Body of pancreas (tissue), 4 donors: ENCODE measurements at regions not wholly inside any gene's neighbourhood (a gene's known extent, or its start where the extent isn't known, plus 50 kb on each side); places are given as distances from the start of the nearest gene placed in this dataset.

Experiments
- POLR2A ChIP-seq, 3 donors: fragments of 450-650 bp; IDR thresholded peaks; one replicate each; pipeline ENCODE4 v1.6.1; 2016; ENCODE audit warnings: antibody characterized with exemption in 3 of 3, mild to moderate bottlenecking in 2 of 3
- TF ChIP-seq, protein P1 (sequence below), 7 experiments: fragments of 450-650 bp in 4 of 7; fragments of 200-600 bp in 3 of 7; sonication (generic) in 3 of 7; IDR thresholded peaks; one replicate each; pipeline ENCODE4 v1.5.1; 2016 to 2019; ENCODE audit warnings: antibody characterized with exemption in 7 of 7

- TF ChIP-seq, protein P1, sequence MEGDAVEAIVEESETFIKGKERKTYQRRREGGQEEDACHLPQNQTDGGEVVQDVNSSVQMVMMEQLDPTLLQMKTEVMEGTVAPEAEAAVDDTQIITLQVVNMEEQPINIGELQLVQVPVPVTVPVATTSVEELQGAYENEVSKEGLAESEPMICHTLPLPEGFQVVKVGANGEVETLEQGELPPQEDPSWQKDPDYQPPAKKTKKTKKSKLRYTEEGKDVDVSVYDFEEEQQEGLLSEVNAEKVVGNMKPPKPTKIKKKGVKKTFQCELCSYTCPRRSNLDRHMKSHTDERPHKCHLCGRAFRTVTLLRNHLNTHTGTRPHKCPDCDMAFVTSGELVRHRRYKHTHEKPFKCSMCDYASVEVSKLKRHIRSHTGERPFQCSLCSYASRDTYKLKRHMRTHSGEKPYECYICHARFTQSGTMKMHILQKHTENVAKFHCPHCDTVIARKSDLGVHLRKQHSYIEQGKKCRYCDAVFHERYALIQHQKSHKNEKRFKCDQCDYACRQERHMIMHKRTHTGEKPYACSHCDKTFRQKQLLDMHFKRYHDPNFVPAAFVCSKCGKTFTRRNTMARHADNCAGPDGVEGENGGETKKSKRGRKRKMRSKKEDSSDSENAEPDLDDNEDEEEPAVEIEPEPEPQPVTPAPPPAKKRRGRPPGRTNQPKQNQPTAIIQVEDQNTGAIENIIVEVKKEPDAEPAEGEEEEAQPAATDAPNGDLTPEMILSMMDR (IDR thresholded peaks at IDR 0.05), result no peak
- no peak for TF ChIP-seq POLR2A (IDR thresholded peaks at IDR 0.05)
Observed at GRCh38 chr18:76757925-76758324, 64.4 kb upstream of the ZNF236 start.
